C4-2B (cell line): ENCODE measurements at regions not wholly inside any gene's neighbourhood (a gene's known extent, or its start where the extent isn't known, plus 50 kb on each side); places are given as distances from the start of the nearest gene placed in this dataset.

Experiments used
- ZFX ChIP-seq: fragments of 450-650 bp; IDR thresholded peaks from 2 replicates; pipeline ENCODE4 v1.6.1; 2017
- TF ChIP-seq, protein P1 (sequence below): fragments of 450-650 bp; conservative IDR thresholded peaks from 2 replicates; pipeline ENCODE4 v1.5.1; 2017; ENCODE audit warnings: mild to moderate bottlenecking

DNA sequence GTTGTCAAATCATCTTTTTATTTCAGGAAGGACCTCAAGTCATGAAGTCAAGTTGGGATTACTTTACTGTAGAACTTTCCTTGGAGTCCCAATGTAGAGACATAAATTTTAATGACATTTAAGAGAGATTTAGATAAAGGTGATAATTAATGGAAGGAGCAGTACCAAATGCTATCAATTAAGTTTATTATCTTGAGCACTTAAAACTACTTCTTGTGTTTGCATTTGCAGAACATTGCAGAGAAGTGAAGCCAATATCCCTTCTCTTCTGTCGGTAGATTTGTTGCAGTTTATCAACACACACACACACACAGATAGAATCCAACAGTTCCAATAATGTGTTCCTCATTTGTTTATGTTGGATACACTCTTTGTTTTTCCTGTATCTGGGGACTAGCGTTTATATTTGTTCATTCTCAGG lies 570.7 kb downstream of the EPHA4 start:
- TF ChIP-seq, protein P1, sequence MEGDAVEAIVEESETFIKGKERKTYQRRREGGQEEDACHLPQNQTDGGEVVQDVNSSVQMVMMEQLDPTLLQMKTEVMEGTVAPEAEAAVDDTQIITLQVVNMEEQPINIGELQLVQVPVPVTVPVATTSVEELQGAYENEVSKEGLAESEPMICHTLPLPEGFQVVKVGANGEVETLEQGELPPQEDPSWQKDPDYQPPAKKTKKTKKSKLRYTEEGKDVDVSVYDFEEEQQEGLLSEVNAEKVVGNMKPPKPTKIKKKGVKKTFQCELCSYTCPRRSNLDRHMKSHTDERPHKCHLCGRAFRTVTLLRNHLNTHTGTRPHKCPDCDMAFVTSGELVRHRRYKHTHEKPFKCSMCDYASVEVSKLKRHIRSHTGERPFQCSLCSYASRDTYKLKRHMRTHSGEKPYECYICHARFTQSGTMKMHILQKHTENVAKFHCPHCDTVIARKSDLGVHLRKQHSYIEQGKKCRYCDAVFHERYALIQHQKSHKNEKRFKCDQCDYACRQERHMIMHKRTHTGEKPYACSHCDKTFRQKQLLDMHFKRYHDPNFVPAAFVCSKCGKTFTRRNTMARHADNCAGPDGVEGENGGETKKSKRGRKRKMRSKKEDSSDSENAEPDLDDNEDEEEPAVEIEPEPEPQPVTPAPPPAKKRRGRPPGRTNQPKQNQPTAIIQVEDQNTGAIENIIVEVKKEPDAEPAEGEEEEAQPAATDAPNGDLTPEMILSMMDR = no peak
- no peak for TF ChIP-seq ZFX
